ENCODE measurements at regions not wholly inside any gene's neighbourhood (a gene's known extent, or its start where the extent isn't known, plus 50 kb on each side); places are given as distances from the start of the nearest gene placed in this dataset.

DNA sequence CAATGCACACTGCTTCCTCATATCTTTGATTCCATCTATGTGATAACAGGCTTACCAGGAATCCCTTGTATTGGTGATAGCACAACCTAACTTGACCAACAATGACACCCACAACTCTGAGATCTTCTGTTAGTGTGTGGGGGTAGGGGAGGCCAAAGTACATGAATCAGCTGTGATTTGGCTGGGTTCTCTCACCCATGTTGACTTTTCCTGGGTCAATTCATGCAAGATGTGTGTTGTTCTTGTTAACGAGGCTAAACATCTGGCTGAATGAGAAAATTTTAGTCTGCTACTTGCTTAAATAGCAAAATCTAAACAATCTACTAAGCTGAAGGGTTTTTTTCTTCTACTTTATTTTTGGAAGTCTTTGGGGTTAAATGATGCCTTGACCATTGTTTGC is 341.2 kb upstream of the SLC14A2 start (continued):
- TF ChIP-seq PRMT3 (CRISPR knock-in tag; IDR thresholded peaks at IDR 0.05; ENCODE audit: borderline replicate concordance, low read depth) (no peak), ZEB1 (IDR thresholded peaks at IDR 0.05; ENCODE audit: insufficient replicate concordance, low read depth) (no peak)

- no peak overlapping the region for H3K9ac ChIP-seq (ENCODE audit: insufficient read depth, low read depth, low read length)
- H3K27ac ChIP-seq (ENCODE audit: extremely low read length, insufficient read depth, low read length) = no peak overlapping the region
- TF ChIP-seq ZBTB7A (CRISPR knock-in tag; IDR thresholded peaks at IDR 0.05) = no peak
- TF ChIP-seq ZFP1 (CRISPR knock-in tag; IDR thresholded peaks at IDR 0.05) = peak; percentile 96; the same call in 1 of the 2 replicates
- TF ChIP-seq, protein P1, sequence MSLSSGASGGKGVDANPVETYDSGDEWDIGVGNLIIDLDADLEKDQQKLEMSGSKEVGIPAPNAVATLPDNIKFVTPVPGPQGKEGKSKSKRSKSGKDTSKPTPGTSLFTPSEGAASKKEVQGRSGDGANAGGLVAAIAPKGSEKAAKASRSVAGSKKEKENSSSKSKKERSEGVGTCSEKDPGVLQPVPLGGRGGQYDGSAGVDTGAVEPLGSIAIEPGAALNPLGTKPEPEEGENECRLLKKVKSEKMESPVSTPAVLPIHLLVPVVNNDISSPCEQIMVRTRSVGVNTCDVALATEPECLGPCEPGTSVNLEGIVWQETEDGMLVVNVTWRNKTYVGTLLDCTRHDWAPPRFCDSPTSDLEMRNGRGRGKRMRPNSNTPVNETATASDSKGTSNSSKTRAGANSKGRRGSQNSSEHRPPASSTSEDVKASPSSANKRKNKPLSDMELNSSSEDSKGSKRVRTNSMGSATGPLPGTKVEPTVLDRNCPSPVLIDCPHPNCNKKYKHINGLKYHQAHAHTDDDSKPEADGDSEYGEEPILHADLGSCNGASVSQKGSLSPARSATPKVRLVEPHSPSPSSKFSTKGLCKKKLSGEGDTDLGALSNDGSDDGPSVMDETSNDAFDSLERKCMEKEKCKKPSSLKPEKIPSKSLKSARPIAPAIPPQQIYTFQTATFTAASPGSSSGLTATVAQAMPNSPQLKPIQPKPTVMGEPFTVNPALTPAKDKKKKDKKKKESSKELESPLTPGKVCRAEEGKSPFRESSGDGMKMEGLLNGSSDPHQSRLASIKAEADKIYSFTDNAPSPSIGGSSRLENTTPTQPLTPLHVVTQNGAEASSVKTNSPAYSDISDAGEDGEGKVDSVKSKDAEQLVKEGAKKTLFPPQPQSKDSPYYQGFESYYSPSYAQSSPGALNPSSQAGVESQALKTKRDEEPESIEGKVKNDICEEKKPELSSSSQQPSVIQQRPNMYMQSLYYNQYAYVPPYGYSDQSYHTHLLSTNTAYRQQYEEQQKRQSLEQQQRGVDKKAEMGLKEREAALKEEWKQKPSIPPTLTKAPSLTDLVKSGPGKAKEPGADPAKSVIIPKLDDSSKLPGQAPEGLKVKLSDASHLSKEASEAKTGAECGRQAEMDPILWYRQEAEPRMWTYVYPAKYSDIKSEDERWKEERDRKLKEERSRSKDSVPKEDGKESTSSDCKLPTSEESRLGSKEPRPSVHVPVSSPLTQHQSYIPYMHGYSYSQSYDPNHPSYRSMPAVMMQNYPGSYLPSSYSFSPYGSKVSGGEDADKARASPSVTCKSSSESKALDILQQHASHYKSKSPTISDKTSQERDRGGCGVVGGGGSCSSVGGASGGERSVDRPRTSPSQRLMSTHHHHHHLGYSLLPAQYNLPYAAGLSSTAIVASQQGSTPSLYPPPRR (CRISPR knock-in tag; IDR thresholded peaks at IDR 0.05; ENCODE audit: borderline replicate concordance) = no peak
- TF ChIP-seq ZNF235 (CRISPR knock-in tag; IDR thresholded peaks at IDR 0.05; ENCODE audit: borderline replicate concordance) = no peak
- TF ChIP-seq CTCF (CRISPR knock-in tag; IDR thresholded peaks at IDR 0.05) = 0 out of 2 replicates have a peak, but pooled peaks have one; percentile 17
- H3K4me1 ChIP-seq (ENCODE audit: insufficient read depth, low read length) = no peaks in the 10 kb centered on the region
- H3K9me3 ChIP-seq (ENCODE audit: low read length) = peaks cover 17% of the 10 kb centered on the region
- intact Hi-C loops (cut with micrococcal nuclease; ENCODE audit: unreplicated experiment) = no loop called here
- H3K36me3 ChIP-seq (replicated peaks in 1 of 2; ENCODE audit: control insufficient read depth in 1 of 2, insufficient read depth in 2 of 2, low read length in 2 of 2) = no peaks in the 10 kb centered on the region
- CTCF ChIA-PET (ENCODE audit: low intra/inter-chr PET ratio, low total read pairs) = interaction anchor here (0.7 kb wide), 1 partner anchor 109 kb away, joined by 5 read pairs; no protein-coding TSS in a partner anchor
- no peak overlapping the region for H3K4me2 ChIP-seq (ENCODE audit: low read depth, low read length)
- no peaks in the 10 kb centered on the region for H3K79me2 ChIP-seq (ENCODE audit: insufficient read depth, low read length)
- DNase-seq (ENCODE audit: low spot score) = peak; percentile 5
- no peaks in the 10 kb centered on the region for H4K20me1 ChIP-seq (ENCODE audit: insufficient read depth, low read length)
- WGBS (ENCODE audit: low lambda C conversion rate) = under 1% methylated on average over 5 of the region's 5 CpGs
- no peak for ATAC-seq
- H3K4me3 ChIP-seq (replicated peaks in 1 of 3; ENCODE audit: insufficient read depth in 1 of 3, low read depth in 2 of 3, low read length in 3 of 3) = no peak overlapping the region
- no peak for FAIRE-seq
- POLR2A ChIA-PET = no interaction called here
- no TSS peak for BruUV-seq (replicated peaks)
- no peak overlapping the region for H2AFZ ChIP-seq (ENCODE audit: low read length)
- in situ Hi-C loops (cut with HindIII; ENCODE audit: extremely low pct_ligation_motif_present, low pct_unique_long_range_greater_than_20kb) = no loop called here
- H3K27me3 ChIP-seq (ENCODE audit: control insufficient read depth in 1 of 2, insufficient read depth in 2 of 2, low read length in 2 of 2) = no peaks in the 10 kb centered on the region
Observed at GRCh38 chr18:45275367-45276113, 339.7 kb upstream of the SLC14A2 start.
